Stimulated activated memory B cell treated with anti-CD40 and anti-IgM and Interleukin-4, amounts not matched to agents 10 μg/mL and 1 μg/mL and 100 μg/mL, for 72 hours (primary cell): ENCODE measurements at regions not wholly inside any gene's neighbourhood (a gene's known extent, or its start where the extent isn't known, plus 50 kb on each side); places are given as distances from the start of the nearest gene placed in this dataset.

Experiments
- ATAC-seq: fragments of 150-1000 bp; cut with Tn5 transposase; 2 replicates; pipeline ENCODE4 v1.10.0; 2021
- H3K27ac Mint-ChIP-seq: one replicate; pipeline ENCODE4 v1.8.0; 2022; ENCODE audit warnings: mild to moderate bottlenecking, mixed read lengths
- H3K27me3 Mint-ChIP-seq: one replicate; pipeline ENCODE4 v1.8.0; 2022; ENCODE audit warnings: mixed read lengths
- H3K36me3 Mint-ChIP-seq: one replicate; pipeline ENCODE4 v1.8.0; 2022; ENCODE audit warnings: mixed read lengths
- H3K4me1 Mint-ChIP-seq: one replicate; pipeline ENCODE4 v1.8.0; 2022; ENCODE audit warnings: mixed read lengths
- H3K4me3 Mint-ChIP-seq: one replicate; pipeline ENCODE4 v1.8.0; 2022; ENCODE audit warnings: mild to moderate bottlenecking, moderate library complexity, mixed read lengths
- H3K9me3 Mint-ChIP-seq: one replicate; pipeline ENCODE4 v1.8.0; 2022; ENCODE audit warnings: mixed read lengths

GRCh38 chr20:11607047-11607446 is 310.6 kb upstream of the BTBD3 start:
- H3K4me3 Mint-ChIP-seq, result no peak overlapping the region
- H3K9me3 Mint-ChIP-seq, result peaks cover 16% of the 10 kb centered on the region
- H3K4me1 Mint-ChIP-seq, result no peaks in the 10 kb centered on the region
- no peaks in the 10 kb centered on the region for H3K36me3 Mint-ChIP-seq
- no peak for ATAC-seq
- no peak overlapping the region for H3K27ac Mint-ChIP-seq
- H3K27me3 Mint-ChIP-seq, result no peaks in the 10 kb centered on the region

GRCh38 chr20:11608736-11609135 is 309.0 kb upstream of the BTBD3 start:
- H3K4me3 Mint-ChIP-seq, result no peak overlapping the region
- H3K36me3 Mint-ChIP-seq, result no peaks in the 10 kb centered on the region
- H3K27ac Mint-ChIP-seq, result no peak overlapping the region
- peaks cover 19% of the 10 kb centered on the region for H3K9me3 Mint-ChIP-seq
- no peaks in the 10 kb centered on the region for H3K4me1 Mint-ChIP-seq
- H3K27me3 Mint-ChIP-seq, result no peaks in the 10 kb centered on the region
- no peak for ATAC-seq

GRCh38 chr20:11624704-11625103 is 293.0 kb upstream of the BTBD3 start:
- Mint-ChIP-seq H3K27me3 (no peaks in the 10 kb centered on the region), H3K4me3 (no peak overlapping the region), H3K36me3 (no peaks in the 10 kb centered on the region), H3K4me1 (no peaks in the 10 kb centered on the region), H3K27ac (no peak overlapping the region), H3K9me3 (peaks cover 2% of the 10 kb centered on the region)
- ATAC-seq, result no peak

- H3K4me1 Mint-ChIP-seq, result no peaks in the 10 kb centered on the region
- ATAC-seq, result no peak
- no peaks in the 10 kb centered on the region for H3K27me3 Mint-ChIP-seq
- no peak overlapping the region for H3K27ac Mint-ChIP-seq
- H3K4me3 Mint-ChIP-seq, result no peak overlapping the region
- no peaks in the 10 kb centered on the region for H3K36me3 Mint-ChIP-seq
- H3K9me3 Mint-ChIP-seq, result peaks cover 2% of the 10 kb centered on the region
Observed at GRCh38 chr20:11626551-11626950, 291.1 kb upstream of the BTBD3 start.

GRCh38 chr20:11642866-11643265 is 274.8 kb upstream of the BTBD3 start:
- ATAC-seq, result no peak
- Mint-ChIP-seq H3K4me1 (no peaks in the 10 kb centered on the region), H3K9me3 (peaks cover 11% of the 10 kb centered on the region), H3K27ac (no peak overlapping the region), H3K27me3 (no peaks in the 10 kb centered on the region), H3K36me3 (no peaks in the 10 kb centered on the region), H3K4me3 (no peak overlapping the region)

GRCh38 chr20:11646359-11646758 is 271.3 kb upstream of the BTBD3 start:
- Mint-ChIP-seq H3K27me3 (no peaks in the 10 kb centered on the region), H3K9me3 (peaks cover 11% of the 10 kb centered on the region), H3K27ac (no peak overlapping the region), H3K4me3 (no peak overlapping the region), H3K36me3 (no peaks in the 10 kb centered on the region), H3K4me1 (no peaks in the 10 kb centered on the region)
- ATAC-seq, result peak; percentile 43

GRCh38 chr20:11650566-11650965 is 267.1 kb upstream of the BTBD3 start:
- Mint-ChIP-seq H3K4me1 (no peaks in the 10 kb centered on the region), H3K27ac (no peak overlapping the region), H3K9me3 (peaks cover 11% of the 10 kb centered on the region), H3K36me3 (no peaks in the 10 kb centered on the region), H3K27me3 (no peaks in the 10 kb centered on the region), H3K4me3 (no peak overlapping the region)
- ATAC-seq, result no peak

GRCh38 chr20:11651138-11651537 is 266.6 kb upstream of the BTBD3 start:
- H3K36me3 Mint-ChIP-seq, result no peaks in the 10 kb centered on the region
- no peak overlapping the region for H3K4me3 Mint-ChIP-seq
- H3K27me3 Mint-ChIP-seq, result no peaks in the 10 kb centered on the region
- ATAC-seq, result no peak
- H3K27ac Mint-ChIP-seq, result no peak overlapping the region
- no peaks in the 10 kb centered on the region for H3K4me1 Mint-ChIP-seq
- peaks cover 9% of the 10 kb centered on the region for H3K9me3 Mint-ChIP-seq

- ATAC-seq, result no peak
- Mint-ChIP-seq H3K36me3 (no peaks in the 10 kb centered on the region), H3K4me1 (no peaks in the 10 kb centered on the region)
Observed at GRCh38 chr20:11651647-11652046, 266.0 kb upstream of the BTBD3 start.

GRCh38 chr20:11652128-11652527 is 265.6 kb upstream of the BTBD3 start:
- Mint-ChIP-seq H3K27me3 (no peaks in the 10 kb centered on the region), H3K4me3 (no peak overlapping the region), H3K36me3 (no peaks in the 10 kb centered on the region), H3K9me3 (peaks cover 8% of the 10 kb centered on the region), H3K27ac (no peak overlapping the region), H3K4me1 (no peaks in the 10 kb centered on the region)
- ATAC-seq, result no peak

More at GRCh38 chr20:11651647-11652046, 266.0 kb upstream of the BTBD3 start:
- no peaks in the 10 kb centered on the region for H3K27me3 Mint-ChIP-seq
- H3K9me3 Mint-ChIP-seq, result peaks cover 9% of the 10 kb centered on the region
- no peak overlapping the region for H3K4me3 Mint-ChIP-seq
- H3K27ac Mint-ChIP-seq, result no peak overlapping the region

- no peak for ATAC-seq
- Mint-ChIP-seq H3K36me3 (no peaks in the 10 kb centered on the region), H3K27ac (no peak overlapping the region), H3K4me1 (no peaks in the 10 kb centered on the region), H3K27me3 (no peaks in the 10 kb centered on the region), H3K9me3 (peaks cover 4% of the 10 kb centered on the region), H3K4me3 (no peak overlapping the region)
Observed at GRCh38 chr20:11654766-11655165, 262.9 kb upstream of the BTBD3 start.

- Mint-ChIP-seq H3K4me1 (no peaks in the 10 kb centered on the region), H3K9me3 (peaks cover 4% of the 10 kb centered on the region), H3K36me3 (no peaks in the 10 kb centered on the region), H3K27me3 (no peaks in the 10 kb centered on the region), H3K27ac (no peak overlapping the region), H3K4me3 (no peak overlapping the region)
- ATAC-seq, result no peak
Observed at GRCh38 chr20:11660673-11661072, 257.0 kb upstream of the BTBD3 start.

GRCh38 chr20:11671015-11671511 is 246.6 kb upstream of the BTBD3 start:
- Mint-ChIP-seq H3K4me3 (no peak overlapping the region), H3K27me3 (no peaks in the 10 kb centered on the region), H3K27ac (no peak overlapping the region), H3K4me1 (no peaks in the 10 kb centered on the region), H3K36me3 (no peaks in the 10 kb centered on the region), H3K9me3 (peaks cover 3% of the 10 kb centered on the region)
- ATAC-seq, result no peak

- Mint-ChIP-seq H3K36me3 (no peaks in the 10 kb centered on the region), H3K4me1 (no peaks in the 10 kb centered on the region), H3K9me3 (no peaks in the 10 kb centered on the region), H3K27me3 (no peaks in the 10 kb centered on the region), H3K27ac (no peak overlapping the region), H3K4me3 (no peak overlapping the region)
- no peak for ATAC-seq
Observed at GRCh38 chr20:11672959-11673358, 244.7 kb upstream of the BTBD3 start.

- Mint-ChIP-seq H3K4me1 (no peaks in the 10 kb centered on the region), H3K27ac (no peak overlapping the region), H3K36me3 (no peaks in the 10 kb centered on the region), H3K27me3 (no peaks in the 10 kb centered on the region), H3K4me3 (no peak overlapping the region), H3K9me3 (no peaks in the 10 kb centered on the region)
- ATAC-seq, result no peak
Observed at GRCh38 chr20:11675920-11676629, 241.6 kb upstream of the BTBD3 start.

GRCh38 chr20:11676630-11677287 is 240.9 kb upstream of the BTBD3 start:
- Mint-ChIP-seq H3K4me3 (no peak overlapping the region), H3K27me3 (no peaks in the 10 kb centered on the region), H3K27ac (no peak overlapping the region), H3K36me3 (no peaks in the 10 kb centered on the region), H3K9me3 (peaks cover 2% of the 10 kb centered on the region), H3K4me1 (no peaks in the 10 kb centered on the region)
- no peak for ATAC-seq
